ENCODE measurements at regions not wholly inside any gene's neighbourhood (a gene's known extent, or its start where the extent isn't known, plus 50 kb on each side); places are given as distances from the start of the nearest gene placed in this dataset.

GRCh38 chr10:23885853-23886252, 323.1 kb upstream of the KIAA1217 start:
- TF ChIP-seq CTCF (IDR thresholded peaks at IDR 0.05; ENCODE audit: extremely low read depth in 1 of 2, insufficient read depth in 1 of 2, low read depth in 1 of 2, low read length in 2 of 2) = no peak
- TF ChIP-seq EZH2 (IDR thresholded peaks at IDR 0.05; ENCODE audit: borderline replicate concordance, low read depth, low read length, severe bottlenecking) = no peak
- no peak for TF ChIP-seq POLR2A (IDR thresholded peaks at IDR 0.05; ENCODE audit: low read depth, low read length)
- TF ChIP-seq FOS (IDR thresholded peaks at IDR 0.05; ENCODE audit: borderline replicate concordance, insufficient read depth, low read length) = no peak
- TF ChIP-seq POLR2AphosphoS5 (IDR thresholded peaks at IDR 0.05; ENCODE audit: insufficient read depth, low read depth, low read length) = no peak
- TF ChIP-seq GATA2 (IDR thresholded peaks at IDR 0.05; ENCODE audit: insufficient read depth, insufficient read length, low read depth, low read length) = no peak
- no peak for TF ChIP-seq MAX (IDR thresholded peaks at IDR 0.05; ENCODE audit: insufficient read depth, insufficient read length)
- TF ChIP-seq MYC (IDR thresholded peaks at IDR 0.05; ENCODE audit: low read depth, low read length) = no peak
